HT-29 (cell line): ENCODE measurements at regions not wholly inside any gene's neighbourhood (a gene's known extent, or its start where the extent isn't known, plus 50 kb on each side); places are given as distances from the start of the nearest gene placed in this dataset.

Source experiments
- DNase-seq: peaks from one replicate; pipeline ENCODE4 v3.0.0-alpha.2; 2015; ENCODE audit warnings: low spot score

GRCh38 chr18:65548316-65548715, 202.5 kb upstream of the CDH7 start:
- no peak for DNase-seq

DNA sequence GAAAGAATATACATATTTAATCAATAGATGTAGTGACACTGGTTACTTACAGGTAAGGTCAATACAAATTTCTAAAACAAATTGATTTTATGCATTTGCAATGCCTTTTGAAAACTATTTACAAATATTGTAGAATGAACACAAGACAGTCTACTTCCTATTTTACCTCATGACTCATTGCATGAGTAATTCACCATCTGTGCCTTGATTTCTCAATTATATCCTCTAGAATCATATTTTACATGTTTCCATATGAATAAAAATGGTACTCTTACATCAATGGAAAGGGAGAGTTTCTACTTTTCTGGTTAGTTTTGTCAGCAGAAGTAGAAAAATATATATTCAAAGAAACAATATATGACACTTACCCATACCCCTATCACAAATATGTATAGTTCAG, 203.8 kb upstream of the CDH7 start:
- DNase-seq: no peak

DNA sequence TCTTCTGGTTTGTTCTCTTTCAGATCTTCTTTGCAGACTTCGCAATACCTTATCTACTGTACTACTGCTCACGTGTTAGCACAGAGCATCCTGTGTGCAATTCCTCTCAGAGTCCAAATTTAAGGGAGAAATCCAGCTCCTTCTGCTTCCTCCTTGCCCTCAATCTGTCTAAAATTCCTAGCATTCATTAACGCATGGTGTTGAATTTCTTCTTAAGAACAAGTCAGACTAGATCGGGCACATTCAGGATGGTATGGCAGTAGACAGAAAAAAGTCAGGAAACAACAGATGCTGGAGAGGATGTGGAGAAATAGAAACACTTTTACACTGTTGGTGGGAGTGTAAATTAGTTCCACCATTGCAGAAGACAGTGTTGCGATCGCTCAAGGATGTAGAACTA, 206.1 kb upstream of the CDH7 start:
- no peak for DNase-seq

GRCh38 chr18:65527879-65528633, 222.8 kb upstream of the CDH7 start:
- no peak for DNase-seq

DNA sequence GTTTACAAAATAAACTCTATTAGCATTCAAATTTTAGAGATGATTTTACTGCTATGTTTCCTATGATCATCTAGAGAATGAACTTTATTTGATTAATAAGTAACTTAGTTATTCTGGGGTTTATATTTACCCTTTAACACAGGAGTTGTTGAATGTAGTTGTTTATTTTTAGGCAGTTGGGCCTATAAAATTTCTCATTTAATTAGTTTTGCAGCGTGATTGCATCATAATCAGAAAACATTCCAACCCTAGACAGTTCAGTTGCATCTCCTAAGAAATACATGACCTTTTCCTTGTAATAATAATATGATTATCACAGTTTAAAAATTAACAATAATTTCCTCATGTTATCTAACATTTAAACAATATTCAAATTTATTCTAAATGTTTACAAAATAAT, 224.7 kb upstream of the CDH7 start:
- DNase-seq: no peak

GRCh38 chr18:65523461-65523860, 227.4 kb upstream of the CDH7 start:
- peak; percentile 1 for DNase-seq

DNA sequence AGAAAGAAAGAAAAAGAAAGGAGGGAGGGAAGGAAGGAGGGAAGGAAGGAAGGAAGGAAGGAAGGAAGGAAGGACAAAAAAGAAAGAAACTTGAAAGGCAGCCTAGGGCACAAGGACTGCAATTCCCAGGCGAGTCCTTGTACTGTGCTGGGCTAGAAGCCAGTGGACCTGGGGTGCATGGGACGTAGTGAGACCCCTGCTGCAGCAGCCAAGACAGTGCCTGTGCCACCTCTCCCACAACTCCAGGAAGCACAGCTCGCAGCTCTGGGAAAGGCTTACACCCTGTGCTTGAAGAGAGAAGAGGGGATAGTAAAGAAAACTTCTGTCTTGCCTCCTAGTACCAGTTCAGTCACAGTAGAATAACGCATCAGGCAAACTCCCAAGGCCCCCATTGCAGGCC, 227.9 kb upstream of the CDH7 start:
- DNase-seq: no peak

GRCh38 chr18:65516209-65516608, 234.6 kb upstream of the CDH7 start:
- DNase-seq: no peak

- DNase-seq: no peak
Observed at GRCh38 chr18:65498605-65499004, 252.2 kb upstream of the CDH7 start.

DNA sequence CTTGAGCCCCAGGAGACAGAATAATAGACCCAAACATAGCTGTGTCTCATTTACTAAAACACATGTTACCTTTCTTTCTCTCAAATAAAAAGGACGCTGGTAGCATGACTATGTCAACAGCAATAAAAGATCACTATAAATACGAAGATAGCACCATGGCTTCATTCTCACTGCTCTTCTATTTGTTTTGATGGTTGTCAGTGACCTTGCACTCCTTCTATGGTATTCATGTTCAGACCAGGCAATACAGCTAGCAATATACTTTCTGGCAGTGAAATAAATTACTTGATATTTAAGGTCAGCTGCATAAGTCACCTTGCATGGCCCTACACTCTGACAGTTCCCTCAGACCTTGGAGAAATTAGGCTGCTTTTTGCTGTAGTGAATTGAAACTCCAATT, 263.2 kb upstream of the CDH7 start:
- DNase-seq: no peak

- DNase-seq: no peak
Observed at GRCh38 chr18:65477455-65477854, 273.4 kb upstream of the CDH7 start.

- no peak for DNase-seq
Observed at GRCh38 chr18:65468881-65469280, 281.9 kb upstream of the CDH7 start.

DNA sequence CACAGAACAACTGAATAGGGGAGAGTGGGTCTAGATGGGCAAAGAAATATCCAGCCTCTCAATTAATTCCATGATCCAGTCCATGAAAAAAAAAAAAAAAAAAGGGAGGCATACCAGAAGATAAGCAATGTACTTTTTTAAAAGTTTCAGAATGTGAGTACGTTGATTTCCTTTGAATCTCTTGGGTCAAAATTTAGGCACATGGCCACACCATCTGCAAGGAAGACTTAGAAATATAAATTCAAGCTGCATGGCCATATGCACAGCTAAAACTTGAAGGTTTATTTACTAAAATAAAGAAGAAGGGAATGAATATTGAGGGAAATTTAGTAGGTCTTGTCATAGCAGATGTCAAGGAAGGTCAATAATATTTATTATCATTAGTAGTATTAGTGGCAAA, 286.5 kb upstream of the CDH7 start:
- no peak for DNase-seq

GRCh38 chr18:65459741-65460140, 291.1 kb upstream of the CDH7 start:
- no peak for DNase-seq

GRCh38 chr18:65458871-65459270, 291.9 kb upstream of the CDH7 start:
- no peak for DNase-seq

DNA sequence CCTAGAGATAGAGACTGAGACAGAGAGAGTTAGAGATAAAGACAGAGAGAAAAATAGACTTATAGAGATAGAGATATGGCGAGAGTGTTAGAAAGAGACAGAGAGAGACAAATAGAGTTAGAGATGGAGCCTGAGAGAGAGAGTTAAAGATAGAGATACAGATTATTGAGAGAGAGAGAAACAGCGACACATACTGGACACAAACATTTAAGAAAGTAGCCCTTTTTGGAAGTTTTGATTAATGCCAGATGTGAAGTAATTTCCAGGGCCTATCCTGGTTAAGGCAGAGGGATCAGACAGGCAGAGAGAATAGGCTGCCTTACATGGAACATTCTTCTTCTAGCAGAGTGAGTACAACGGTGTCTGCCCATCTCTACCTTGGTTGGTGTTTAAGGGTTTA, 311.6 kb upstream of the CDH7 start:
- peak; percentile 13 for DNase-seq

GRCh38 chr18:65436430-65436829, 314.4 kb upstream of the CDH7 start:
- peak; percentile 4 for DNase-seq

GRCh38 chr18:65435534-65435933, 315.3 kb upstream of the CDH7 start:
- DNase-seq: no peak

DNA sequence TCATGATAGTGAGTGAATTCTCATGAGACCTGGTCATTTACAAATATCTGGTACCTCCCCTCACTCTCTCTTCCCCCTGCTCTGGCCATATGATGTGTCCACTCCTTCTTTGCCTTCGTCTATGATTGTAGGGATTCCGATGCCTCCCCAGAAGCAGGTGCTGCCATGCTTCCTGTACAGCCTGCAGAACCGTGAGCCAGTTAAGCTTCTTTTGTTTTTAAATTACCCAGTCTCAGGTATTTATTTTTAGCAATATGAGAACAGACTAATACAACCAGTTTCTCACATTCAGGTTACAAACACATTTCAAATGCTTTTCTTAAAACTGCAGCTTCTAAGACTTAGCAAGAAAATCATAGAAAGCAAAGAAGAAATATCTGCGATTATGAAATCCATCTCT, 321.2 kb upstream of the CDH7 start:
- DNase-seq: no peak

- DNase-seq: no peak
Observed at GRCh38 chr18:65425366-65425765, 325.4 kb upstream of the CDH7 start.

GRCh38 chr18:65423776-65424175, 327.0 kb upstream of the CDH7 start:
- no peak for DNase-seq

GRCh38 chr18:65422544-65423136, 328.2 kb upstream of the CDH7 start:
- no peak for DNase-seq

DNA sequence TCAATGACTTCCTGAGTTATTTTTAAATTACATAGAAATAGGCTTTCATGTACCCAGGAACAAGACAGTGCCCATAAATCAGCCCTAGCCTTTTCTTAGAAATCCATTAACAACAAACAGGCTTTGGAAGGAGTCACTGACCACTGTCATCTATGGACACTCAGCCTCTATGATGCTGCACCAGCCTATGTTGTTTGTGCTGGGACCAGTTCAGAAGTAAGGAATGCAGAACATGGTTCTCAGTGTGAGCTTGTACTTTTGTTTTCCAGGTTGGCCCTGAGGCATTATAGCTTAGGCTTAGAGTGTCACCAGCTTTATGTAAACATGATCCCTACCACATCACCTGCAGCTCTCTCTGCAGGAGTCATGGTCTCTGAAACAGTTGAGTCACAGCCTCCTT, 335.7 kb upstream of the CDH7 start:
- DNase-seq: no peak

GRCh38 chr18:65414501-65414900, 336.3 kb upstream of the CDH7 start:
- DNase-seq: no peak
